A673 (cell line): ENCODE measurements at regions not wholly inside any gene's neighbourhood (a gene's known extent, or its start where the extent isn't known, plus 50 kb on each side); places are given as distances from the start of the nearest gene placed in this dataset.

ENCODE experiments used
- EZH2 ChIP-seq: fragments of 200-600 bp; sonication (generic); IDR thresholded peaks from 2 replicates; pipeline ENCODE4 v1.6.1; 2017; ENCODE audit warnings: borderline replicate concordance, low read depth, mild to moderate bottlenecking, mixed read lengths, antibody characterized with exemption, low read length; ENCODE audit not compliant: poor library complexity, severe bottlenecking
- TF ChIP-seq, protein P1 (sequence below): fragments of 300-800, 200-600 bp; sonication (generic); conservative IDR thresholded peaks from 2 replicates; pipeline ENCODE4 v1.5.1; 2017; ENCODE audit warnings: low read depth, mild to moderate bottlenecking, antibody characterized with exemption, low read length, moderate library complexity, mixed read lengths

DNA sequence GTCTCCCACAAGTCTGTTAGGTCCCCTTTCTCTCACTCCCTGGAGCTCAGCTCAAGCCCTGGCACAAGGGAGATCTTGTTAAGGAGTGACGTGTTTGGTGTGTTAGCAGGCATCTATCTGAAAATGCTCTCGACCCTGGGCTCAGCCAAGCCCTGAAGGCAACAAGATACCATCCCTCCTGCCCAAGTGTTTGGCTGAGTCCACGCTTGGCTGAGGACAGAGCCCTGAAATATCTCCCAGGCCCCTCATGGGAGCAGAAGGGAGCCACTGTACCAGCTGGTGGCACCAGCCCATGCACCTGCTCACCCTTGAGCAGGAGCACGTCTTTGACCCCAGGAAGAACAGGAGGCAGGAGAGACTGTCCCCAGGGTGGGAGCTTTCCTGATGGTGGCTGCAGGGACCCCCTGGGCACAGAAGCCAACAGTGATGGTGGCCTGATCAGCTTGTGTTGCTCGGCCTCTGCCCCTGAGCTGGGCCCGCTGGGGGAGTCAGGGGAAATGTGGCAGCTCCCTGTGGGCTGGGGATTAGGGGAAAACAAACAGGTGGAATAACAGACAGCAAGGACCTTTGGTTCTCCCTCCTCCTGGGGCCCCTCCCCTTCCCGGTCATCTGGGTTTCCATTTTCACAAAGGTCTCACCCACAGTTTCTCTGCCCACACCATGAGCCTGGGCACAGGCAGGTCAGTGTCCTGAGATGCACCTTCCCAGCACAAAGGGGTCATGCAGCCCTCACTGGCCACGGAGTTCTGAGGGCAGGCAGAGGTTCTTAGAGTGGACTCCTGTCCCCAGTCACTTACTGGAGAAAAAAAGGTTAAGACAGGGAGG is 91.6 kb downstream of the RHOB start:
- TF ChIP-seq, protein P1, sequence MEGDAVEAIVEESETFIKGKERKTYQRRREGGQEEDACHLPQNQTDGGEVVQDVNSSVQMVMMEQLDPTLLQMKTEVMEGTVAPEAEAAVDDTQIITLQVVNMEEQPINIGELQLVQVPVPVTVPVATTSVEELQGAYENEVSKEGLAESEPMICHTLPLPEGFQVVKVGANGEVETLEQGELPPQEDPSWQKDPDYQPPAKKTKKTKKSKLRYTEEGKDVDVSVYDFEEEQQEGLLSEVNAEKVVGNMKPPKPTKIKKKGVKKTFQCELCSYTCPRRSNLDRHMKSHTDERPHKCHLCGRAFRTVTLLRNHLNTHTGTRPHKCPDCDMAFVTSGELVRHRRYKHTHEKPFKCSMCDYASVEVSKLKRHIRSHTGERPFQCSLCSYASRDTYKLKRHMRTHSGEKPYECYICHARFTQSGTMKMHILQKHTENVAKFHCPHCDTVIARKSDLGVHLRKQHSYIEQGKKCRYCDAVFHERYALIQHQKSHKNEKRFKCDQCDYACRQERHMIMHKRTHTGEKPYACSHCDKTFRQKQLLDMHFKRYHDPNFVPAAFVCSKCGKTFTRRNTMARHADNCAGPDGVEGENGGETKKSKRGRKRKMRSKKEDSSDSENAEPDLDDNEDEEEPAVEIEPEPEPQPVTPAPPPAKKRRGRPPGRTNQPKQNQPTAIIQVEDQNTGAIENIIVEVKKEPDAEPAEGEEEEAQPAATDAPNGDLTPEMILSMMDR: no peak
- TF ChIP-seq EZH2: no peak
